ENCODE measurements at regions not wholly inside any gene's neighbourhood (a gene's known extent, or its start where the extent isn't known, plus 50 kb on each side); places are given as distances from the start of the nearest gene placed in this dataset.

- TF ChIP-seq CTCF (IDR thresholded peaks at IDR 0.05), result no peak
- TF ChIP-seq POLR2AphosphoS5 (IDR thresholded peaks at IDR 0.05), result no peak
Measured at GRCh38 chrX:16474511-16474910, 175.4 kb upstream of the S100G start.
